H9 (cell line): ENCODE measurements at regions not wholly inside any gene's neighbourhood (a gene's known extent, or its start where the extent isn't known, plus 50 kb on each side); places are given as distances from the start of the nearest gene placed in this dataset.

ENCODE experiments used
- DNase-seq: peaks from one replicate; pipeline ENCODE4 v3.0.0-alpha.2; 2017
- H2AFZ ChIP-seq: one replicate; pipeline ENCODE4 v1.6.1; 2013; ENCODE audit warnings: mild to moderate bottlenecking, low read length, control low read depth, moderate library complexity
- H2AK5ac ChIP-seq: 2 replicates; pipeline ENCODE4 v1.6.1; 2013; ENCODE audit warnings: low read length, control low read depth, mixed read lengths; ENCODE audit not compliant: insufficient read length
- H2BK120ac ChIP-seq: one replicate; pipeline ENCODE4 v1.6.1; 2013; ENCODE audit warnings: low read depth, mild to moderate bottlenecking, low read length, control low read depth, inconsistent platforms; ENCODE audit not compliant: poor library complexity, severe bottlenecking
- H2BK12ac ChIP-seq: 2 replicates; pipeline ENCODE4 v1.6.1; 2013; ENCODE audit warnings: low read length, control low read depth, mixed read lengths, low read depth; ENCODE audit not compliant: insufficient read length
- H2BK15ac ChIP-seq: 2 replicates; pipeline ENCODE4 v1.6.1; 2013; ENCODE audit warnings: low read depth, low read length, control low read depth
- H2BK20ac ChIP-seq: one replicate; pipeline ENCODE4 v1.6.1; 2013; ENCODE audit warnings: low read depth, mild to moderate bottlenecking, low read length, control low read depth, inconsistent platforms; ENCODE audit not compliant: poor library complexity, severe bottlenecking
- H2BK5ac ChIP-seq: 2 replicates; pipeline ENCODE4 v1.6.1; 2013; ENCODE audit warnings: low read length, control low read depth, mixed read lengths; ENCODE audit not compliant: insufficient read length
- H3K14ac ChIP-seq: 2 replicates; pipeline ENCODE4 v1.6.1; 2013; ENCODE audit warnings: low read length, control low read depth; ENCODE audit not compliant: insufficient read depth
- H3K18ac ChIP-seq: 2 replicates; pipeline ENCODE4 v1.6.1; 2013; ENCODE audit warnings: low read depth, mild to moderate bottlenecking, mixed read lengths, low read length, control low read depth; ENCODE audit not compliant: insufficient read length
- H3K23ac ChIP-seq: 2 replicates; pipeline ENCODE4 v1.6.1; 2013; ENCODE audit warnings: low read length, control low read depth, mixed read lengths, low read depth; ENCODE audit not compliant: insufficient read length
- H3K23me2 ChIP-seq: 2 replicates; pipeline ENCODE4 v1.6.1; 2013; ENCODE audit warnings: low read depth, mild to moderate bottlenecking, mixed read lengths, low read length, control low read depth; ENCODE audit not compliant: insufficient read length, poor library complexity, severe bottlenecking
- H3K27ac ChIP-seq: 2 replicates; pipeline ENCODE4 v1.5.1; 2013; ENCODE audit warnings: low read length, control low read depth, mixed read lengths, low read depth; ENCODE audit not compliant: insufficient read length
- H3K27me3 ChIP-seq: 2 replicates; pipeline ENCODE4 v1.6.1; 2013; ENCODE audit warnings: low read length, control low read depth, inconsistent platforms; ENCODE audit not compliant: insufficient read depth
- H3K4ac ChIP-seq: 2 replicates; pipeline ENCODE4 v1.6.1; 2013; ENCODE audit warnings: low read depth, mild to moderate bottlenecking, control low read depth, inconsistent platforms, low read length, moderate library complexity
- H3K4me1 ChIP-seq: 2 replicates; pipeline ENCODE4 v1.6.1; 2013; ENCODE audit warnings: low read length, control low read depth, inconsistent platforms; ENCODE audit not compliant: insufficient read depth
- H3K4me2 ChIP-seq: 2 replicates; pipeline ENCODE4 v1.6.1; 2013; ENCODE audit warnings: low read length, control low read depth, mixed read lengths; ENCODE audit not compliant: insufficient read length, insufficient read depth
- H3K56ac ChIP-seq: 2 replicates; pipeline ENCODE4 v1.6.1; 2013; ENCODE audit warnings: low read depth, mild to moderate bottlenecking, mixed read lengths, low read length, control low read depth; ENCODE audit not compliant: insufficient read length
- H3K79me1 ChIP-seq: 2 replicates; pipeline ENCODE4 v1.6.1; 2013; ENCODE audit warnings: low read depth, mild to moderate bottlenecking, moderate library complexity, low read length, control low read depth, inconsistent platforms; ENCODE audit not compliant: insufficient read depth, poor library complexity, severe bottlenecking
- H3K79me2 ChIP-seq: 2 replicates; pipeline ENCODE4 v1.6.1; 2013; ENCODE audit warnings: low read length, control low read depth, inconsistent platforms; ENCODE audit not compliant: insufficient read depth
- H3K9ac ChIP-seq: 2 replicates; pipeline ENCODE4 v1.6.1; 2013; ENCODE audit warnings: low read length, control low read depth, mixed read lengths; ENCODE audit not compliant: insufficient read length; ENCODE audit errors: extremely low read depth
- H3K9me3 ChIP-seq: one replicate; pipeline ENCODE4 v1.6.1; 2013; ENCODE audit warnings: low read depth, low read length, inconsistent platforms; ENCODE audit not compliant: control insufficient read depth
- H3T11ph ChIP-seq: one replicate; pipeline ENCODE4 v1.6.1; 2013; ENCODE audit warnings: mild to moderate bottlenecking, low read length, control low read depth, inconsistent platforms
- H4K20me1 ChIP-seq: one replicate; pipeline ENCODE4 v1.6.1; 2013; ENCODE audit not compliant: control insufficient read depth, insufficient read length, insufficient read depth
- H4K5ac ChIP-seq: 2 replicates; pipeline ENCODE4 v1.6.1; 2013; ENCODE audit warnings: low read depth, mild to moderate bottlenecking, mixed read lengths, low read length, control low read depth; ENCODE audit not compliant: insufficient read length
- H4K8ac ChIP-seq: replicated peaks from 2 replicates; pipeline ENCODE4 v1.6.1; 2013; ENCODE audit warnings: low read length, control low read depth, mixed read lengths, low read depth; ENCODE audit not compliant: insufficient read length
- H4K91ac ChIP-seq: 2 replicates; pipeline ENCODE4 v1.6.1; 2013; ENCODE audit warnings: low read depth, mild to moderate bottlenecking, moderate library complexity, mixed read lengths, low read length, control low read depth; ENCODE audit not compliant: insufficient read length
- H3K27ac Mint-ChIP-seq, 3 experiments: 2 replicates in 2 of 3; 3 replicates in 1 of 3; pipeline ENCODE4 v1.8.0; 2020 to 2021; ENCODE audit warnings: mixed read lengths in 3 of 3, mild to moderate bottlenecking in 1 of 3, moderate library complexity in 1 of 3
- H3K27me3 Mint-ChIP-seq: 2 replicates; pipeline ENCODE4 v1.8.0; 2021; ENCODE audit warnings: low read depth, mild to moderate bottlenecking, moderate library complexity, mixed read lengths
- H3K36me3 Mint-ChIP-seq, 3 experiments: 2 replicates in 2 of 3; 3 replicates in 1 of 3; pipeline ENCODE4 v1.8.0; 2020 to 2021; ENCODE audit warnings: low read depth in 3 of 3, mixed read lengths in 3 of 3; ENCODE audit not compliant: insufficient read depth in 1 of 3
- H3K4me1 Mint-ChIP-seq, 2 experiments: 2 replicates each; pipeline ENCODE4 v1.8.0; 2020; ENCODE audit warnings: mixed read lengths in 2 of 2
- H3K4me3 Mint-ChIP-seq, 2 experiments: 2 replicates in 1 of 2; 3 replicates in 1 of 2; pipeline ENCODE4 v1.8.0; 2020 to 2021; ENCODE audit warnings: mild to moderate bottlenecking in 2 of 2, mixed read lengths in 2 of 2, moderate library complexity in 1 of 2
- H3K9me3 Mint-ChIP-seq, 2 experiments: 2 replicates in 1 of 2; 3 replicates in 1 of 2; pipeline ENCODE4 v1.8.0; 2020; ENCODE audit warnings: mild to moderate bottlenecking in 2 of 2, mixed read lengths in 2 of 2, moderate library complexity in 1 of 2
- WGBS: extraction: QIAGEN DNeasy Blood & Tissue Kit; methylation state at CpG from one replicate; pipeline ENCODE4 v1.1.7; 2013; ENCODE audit warnings: missing lambda C conversion rate, low lambda C conversion rate, mixed read lengths; ENCODE audit not compliant: insufficient read length; ENCODE audit errors: extremely low coverage; 5-methylcytosine and 5-hydroxymethylcytosine counted together
- TF ChIP-seq, protein P1 (sequence below): fragments of 200-600 bp; sonication (generic); conservative IDR thresholded peaks from 3 replicates; pipeline ENCODE4 v1.8.0; 2021; ENCODE audit warnings: antibody characterized with exemption, mild to moderate bottlenecking

DNA sequence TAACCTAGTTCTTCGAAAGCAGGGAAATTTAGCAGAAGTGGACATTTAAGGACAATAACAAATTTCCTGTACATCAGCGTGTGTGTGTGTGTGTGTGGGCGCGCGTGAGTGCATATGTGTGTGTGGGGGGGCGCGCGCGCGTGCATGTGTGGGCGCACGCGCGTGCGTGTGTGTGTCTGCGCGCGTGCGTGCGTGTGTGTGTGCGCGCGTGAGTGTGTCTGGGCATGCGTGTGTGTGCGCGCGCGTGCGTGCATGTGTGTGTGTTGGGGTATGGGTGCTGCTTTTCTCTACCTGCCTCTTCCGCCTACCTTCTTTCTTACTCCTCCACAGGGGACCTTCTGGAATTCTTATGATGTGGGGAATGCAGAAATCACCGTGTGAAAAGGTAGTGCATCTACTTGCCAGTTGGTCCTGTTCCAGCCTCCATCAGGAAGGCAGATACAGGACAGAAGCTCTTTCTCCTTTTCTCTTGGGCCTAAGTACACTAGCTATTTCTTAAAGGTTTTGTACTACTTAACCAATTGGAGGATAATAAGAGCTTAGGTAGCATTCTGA is 165.4 kb upstream of the KCNK2 start:
- Mint-ChIP-seq H3K9me3 (no peaks in the 10 kb centered on the region), H3K27ac (peak overlapping the region in 1 of 3 experiments; percentile 95; a peak in 4 of 7 replicates), H3K27me3 (no peaks in the 10 kb centered on the region), H3K4me1 (peaks cover 9 to 12% of the 10 kb centered on the region in 2 experiments), H3K4me3 (no peak overlapping the region), H3K36me3 (no peaks in the 10 kb centered on the region)
- Histone ChIP-seq H2BK20ac (no peak overlapping the region), H4K5ac (no peak overlapping the region), H2AFZ (no peak overlapping the region), H2BK12ac (no peak overlapping the region), H3T11ph (no peak overlapping the region), H3K79me1 (no peaks in the 10 kb centered on the region), H3K56ac (no peak overlapping the region), H4K8ac (no peak overlapping the region), H4K20me1 (no peaks in the 10 kb centered on the region), H3K14ac (no peak overlapping the region; the same call in 1 of the 2 replicates), H3K18ac (no peak overlapping the region), H3K4me1 (no peaks in the 10 kb centered on the region; the same call in 1 of the 2 replicates), H3K9ac (no peak overlapping the region), H3K4me2 (no peak overlapping the region), H3K79me2 (no peaks in the 10 kb centered on the region), H2BK15ac (no peak overlapping the region), H3K4ac (no peak overlapping the region), H3K23me2 (no peaks in the 10 kb centered on the region), H2BK120ac (no peak overlapping the region), H2BK5ac (no peak overlapping the region), H2AK5ac (no peak overlapping the region), H4K91ac (no peak overlapping the region), H3K9me3 (no peaks in the 10 kb centered on the region), H3K27ac (no peak overlapping the region), H3K23ac (no peak overlapping the region), H3K27me3 (no peaks in the 10 kb centered on the region; the same call in 1 of the 2 replicates)
- DNase-seq, result no peak
- TF ChIP-seq, protein P1, sequence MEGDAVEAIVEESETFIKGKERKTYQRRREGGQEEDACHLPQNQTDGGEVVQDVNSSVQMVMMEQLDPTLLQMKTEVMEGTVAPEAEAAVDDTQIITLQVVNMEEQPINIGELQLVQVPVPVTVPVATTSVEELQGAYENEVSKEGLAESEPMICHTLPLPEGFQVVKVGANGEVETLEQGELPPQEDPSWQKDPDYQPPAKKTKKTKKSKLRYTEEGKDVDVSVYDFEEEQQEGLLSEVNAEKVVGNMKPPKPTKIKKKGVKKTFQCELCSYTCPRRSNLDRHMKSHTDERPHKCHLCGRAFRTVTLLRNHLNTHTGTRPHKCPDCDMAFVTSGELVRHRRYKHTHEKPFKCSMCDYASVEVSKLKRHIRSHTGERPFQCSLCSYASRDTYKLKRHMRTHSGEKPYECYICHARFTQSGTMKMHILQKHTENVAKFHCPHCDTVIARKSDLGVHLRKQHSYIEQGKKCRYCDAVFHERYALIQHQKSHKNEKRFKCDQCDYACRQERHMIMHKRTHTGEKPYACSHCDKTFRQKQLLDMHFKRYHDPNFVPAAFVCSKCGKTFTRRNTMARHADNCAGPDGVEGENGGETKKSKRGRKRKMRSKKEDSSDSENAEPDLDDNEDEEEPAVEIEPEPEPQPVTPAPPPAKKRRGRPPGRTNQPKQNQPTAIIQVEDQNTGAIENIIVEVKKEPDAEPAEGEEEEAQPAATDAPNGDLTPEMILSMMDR, result no peak
- WGBS, result no CpG with 5 or more reads among the region's 31 CpGs
